DMS79 treated with DMSO at 0.1 percent for 48 hours (cell line): ENCODE measurements at regions not wholly inside any gene's neighbourhood (a gene's known extent, or its start where the extent isn't known, plus 50 kb on each side); places are given as distances from the start of the nearest gene placed in this dataset.
"Not testable (repeated sequence)": the region's sequence is repeated elsewhere in the genome, so short reads cannot be mapped to it uniquely, and the experiment has no call there.

Source experiments
- DNase-seq: peaks from one replicate; lab custom pipeline; 2025; lab: John Stamatoyannopoulos, UW

- DNase-seq: no peak
Observed at GRCh38 chr1:68848017-68848416, 351.1 kb upstream of the DEPDC1 start.

- no peak for DNase-seq
Observed at GRCh38 chr1:68868606-68869005, 371.7 kb upstream of the DEPDC1 start.

GRCh38 chr1:68873144-68873543 lies 376.3 kb upstream of the DEPDC1 start:
- no peak for DNase-seq

GRCh38 chr1:68881330-68882194 lies 384.7 kb upstream of the DEPDC1 start:
- not testable (repeated sequence) for DNase-seq

GRCh38 chr1:68889471-68889870 lies 392.6 kb upstream of the DEPDC1 start:
- DNase-seq: no peak

GRCh38 chr1:68890736-68891135 lies 393.9 kb upstream of the DEPDC1 start:
- DNase-seq: no peak

GRCh38 chr1:68904477-68904876 lies 407.6 kb upstream of the DEPDC1 start:
- no peak for DNase-seq

- no peak for DNase-seq
Observed at GRCh38 chr1:68906431-68906830, 409.5 kb upstream of the DEPDC1 start.

GRCh38 chr1:68907491-68907890 lies 410.6 kb upstream of the DEPDC1 start:
- DNase-seq: no peak

- no peak for DNase-seq
Observed at GRCh38 chr1:68908316-68908715, 411.4 kb upstream of the DEPDC1 start.

GRCh38 chr1:68916221-68916902 lies 419.5 kb upstream of the DEPDC1 start:
- DNase-seq: no peak

GRCh38 chr1:68917456-68917855 lies 420.6 kb upstream of the DEPDC1 start:
- no peak for DNase-seq

GRCh38 chr1:68918563-68918962 lies 421.7 kb upstream of the DEPDC1 start:
- DNase-seq: no peak

- no peak for DNase-seq
Observed at GRCh38 chr1:68919075-68919474, 422.2 kb upstream of the DEPDC1 start.

GRCh38 chr1:68923475-68924088 lies 426.7 kb upstream of the DEPDC1 start:
- not testable (repeated sequence) for DNase-seq

- no peak for DNase-seq
Observed at GRCh38 chr1:68930101-68930500, 433.2 kb upstream of the DEPDC1 start.

GRCh38 chr1:68936530-68936929 lies 439.6 kb upstream of the DEPDC1 start:
- DNase-seq: no peak

- DNase-seq: no peak
Observed at GRCh38 chr1:68938051-68938666, 441.3 kb upstream of the DEPDC1 start.

GRCh38 chr1:68950036-68950435 lies 453.2 kb upstream of the DEPDC1 start:
- no peak for DNase-seq

- no peak for DNase-seq
Observed at GRCh38 chr1:68953311-68953710, 456.4 kb upstream of the DEPDC1 start.

GRCh38 chr1:68954841-68955240 lies 458.0 kb upstream of the DEPDC1 start:
- no peak for DNase-seq

GRCh38 chr1:68955424-68955823 lies 458.5 kb upstream of the DEPDC1 start:
- no peak for DNase-seq

- no peak for DNase-seq
Observed at GRCh38 chr1:68958958-68959357, 462.1 kb upstream of the DEPDC1 start.
